Transverse colon (tissue), 4 donors: ENCODE measurements at regions not wholly inside any gene's neighbourhood (a gene's known extent, or its start where the extent isn't known, plus 50 kb on each side); places are given as distances from the start of the nearest gene placed in this dataset.

ENCODE experiments used
- DNase-seq: peaks from one replicate; pipeline ENCODE4 v3.0.0-alpha.2; 2019
- H3K27ac ChIP-seq, 4 donors: fragments of 200-600 bp; sonication (generic); 2 replicates each; pipeline ENCODE4 v1.5.1; 2016 to 2018; ENCODE audit warnings: inconsistent platforms in 4 of 4
- H3K27me3 ChIP-seq: fragments of 200-600 bp; sonication (generic); 2 replicates; pipeline ENCODE4 v1.5.1; 2017; ENCODE audit warnings: inconsistent platforms
- H3K36me3 ChIP-seq, 4 donors: fragments of 200-600 bp; sonication (generic); 2 replicates each; pipeline ENCODE4 v1.5.1; 2017 to 2019; ENCODE audit warnings: inconsistent platforms in 4 of 4
- H3K4me1 ChIP-seq, 4 donors: fragments of 200-600 bp; sonication (generic); 2 replicates each; pipeline ENCODE4 v1.5.1; 2017 to 2020; ENCODE audit warnings: inconsistent platforms in 4 of 4
- H3K4me3 ChIP-seq, 4 donors: fragments of 200-600 bp; sonication (generic); 1 replicate in 1 of 4; 2 replicates in 3 of 4; pipeline versions ENCODE4 v1.5.1 to v1.6.1; 2017 to 2019; ENCODE audit warnings: inconsistent platforms in 4 of 4
- H3K9me3 ChIP-seq, 2 donors: fragments of 200-600 bp; sonication (generic); 2 replicates each; pipeline ENCODE4 v1.5.1; 2017 to 2019; ENCODE audit warnings: inconsistent platforms in 2 of 2
- EP300 ChIP-seq: sonication (generic); formaldehyde crosslinking; IDR thresholded peaks from one replicate; pipeline ENCODE4 v1.6.1; 2017; ENCODE audit warnings: antibody characterized with exemption, low read depth
- POLR2A ChIP-seq: fragments of 450-650 bp; IDR thresholded peaks from one replicate; pipeline ENCODE4 v1.6.1; 2016; ENCODE audit warnings: antibody characterized with exemption, mild to moderate bottlenecking, moderate library complexity
- POLR2AphosphoS5 ChIP-seq, 3 donors: sonication (generic); formaldehyde crosslinking; IDR thresholded peaks; one replicate each; pipeline ENCODE4 v1.6.1; 2016; ENCODE audit warnings: antibody characterized with exemption in 3 of 3
- in situ Hi-C, 4 donors: fragments of 200-750 bp; cut with MboI; loops; one replicate each; pipeline versions ENCODE4 v1.15.0 to v1.15.1; 2017; ENCODE audit warnings: low sequenced_read_pairs in 3 of 4, low pct_ligation_motif_present in 1 of 4, low pct_unique_long_range_greater_than_20kb in 1 of 4
- intact Hi-C: fragments of 100-400 bp; cut with DNase I; formaldehyde crosslinking; loops from one replicate; pipeline ENCODE4 v1.15.1; 2023; ENCODE audit warnings: low total_unique reads
- TF ChIP-seq, protein P1 (sequence below), 5 experiments: fragments of 200-600 bp in 3 of 5; fragments of 450-650 bp in 2 of 5; sonication (generic) in 3 of 5; IDR thresholded peaks; 1 replicate in 2 of 5; 2 replicates in 3 of 5; pipeline ENCODE4 v1.5.1; 2016 to 2017; ENCODE audit warnings: antibody characterized with exemption in 5 of 5, inconsistent platforms in 3 of 5, mild to moderate bottlenecking in 2 of 5, moderate library complexity in 1 of 5

DNA sequence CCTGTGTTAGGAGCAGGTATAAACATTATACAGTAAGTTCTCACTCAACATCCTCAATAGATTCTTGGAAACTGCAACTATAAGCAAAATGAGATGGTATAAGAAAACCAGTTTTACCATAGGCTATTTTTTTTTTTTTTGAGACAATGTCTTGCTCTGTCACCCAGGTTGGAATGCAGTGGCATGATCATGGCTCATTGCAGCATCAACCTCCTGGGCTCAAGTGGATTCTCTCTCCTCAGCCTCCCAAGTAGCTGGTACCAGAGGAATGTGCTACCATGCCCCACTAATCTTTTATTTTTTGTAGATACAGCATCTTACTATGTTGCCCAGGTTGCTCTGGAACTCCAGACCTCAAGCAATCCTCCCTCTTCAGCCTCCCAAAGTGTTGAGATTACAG lies 50.1 kb upstream of the ADRB2 start:
- in situ Hi-C loops = no loop called here
- H3K27me3 ChIP-seq = no peaks in the 10 kb centered on the region
- no peaks in the 10 kb centered on the region for H3K36me3 ChIP-seq
- H3K9me3 ChIP-seq = no peaks in the 10 kb centered on the region
- no peak overlapping the region for H3K4me3 ChIP-seq
- no peak for TF ChIP-seq POLR2AphosphoS5 (IDR thresholded peaks at IDR 0.05)
- TF ChIP-seq POLR2A = no peak
- TF ChIP-seq, protein P1, sequence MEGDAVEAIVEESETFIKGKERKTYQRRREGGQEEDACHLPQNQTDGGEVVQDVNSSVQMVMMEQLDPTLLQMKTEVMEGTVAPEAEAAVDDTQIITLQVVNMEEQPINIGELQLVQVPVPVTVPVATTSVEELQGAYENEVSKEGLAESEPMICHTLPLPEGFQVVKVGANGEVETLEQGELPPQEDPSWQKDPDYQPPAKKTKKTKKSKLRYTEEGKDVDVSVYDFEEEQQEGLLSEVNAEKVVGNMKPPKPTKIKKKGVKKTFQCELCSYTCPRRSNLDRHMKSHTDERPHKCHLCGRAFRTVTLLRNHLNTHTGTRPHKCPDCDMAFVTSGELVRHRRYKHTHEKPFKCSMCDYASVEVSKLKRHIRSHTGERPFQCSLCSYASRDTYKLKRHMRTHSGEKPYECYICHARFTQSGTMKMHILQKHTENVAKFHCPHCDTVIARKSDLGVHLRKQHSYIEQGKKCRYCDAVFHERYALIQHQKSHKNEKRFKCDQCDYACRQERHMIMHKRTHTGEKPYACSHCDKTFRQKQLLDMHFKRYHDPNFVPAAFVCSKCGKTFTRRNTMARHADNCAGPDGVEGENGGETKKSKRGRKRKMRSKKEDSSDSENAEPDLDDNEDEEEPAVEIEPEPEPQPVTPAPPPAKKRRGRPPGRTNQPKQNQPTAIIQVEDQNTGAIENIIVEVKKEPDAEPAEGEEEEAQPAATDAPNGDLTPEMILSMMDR (IDR thresholded peaks at IDR 0.05) = no peak
- TF ChIP-seq EP300 = no peak
- intact Hi-C loops = no loop called here
- H3K4me1 ChIP-seq = no peaks in the 10 kb centered on the region
- no peak for DNase-seq
- no peak overlapping the region for H3K27ac ChIP-seq
